GM23338 (cell line): ENCODE measurements at regions not wholly inside any gene's neighbourhood (a gene's known extent, or its start where the extent isn't known, plus 50 kb on each side); places are given as distances from the start of the nearest gene placed in this dataset.

Source experiments
- EZH2 ChIP-seq: fragments of 200-600 bp; sonication (generic); IDR thresholded peaks from one replicate; pipeline ENCODE4 v1.8.0; 2017; ENCODE audit warnings: antibody characterized with exemption, mild to moderate bottlenecking, low read depth; ENCODE audit not compliant: unreplicated experiment
- EZH2phosphoT487 ChIP-seq: fragments of 200-600 bp; sonication (generic); IDR thresholded peaks from one replicate; pipeline ENCODE4 v1.8.1; 2018; ENCODE audit warnings: antibody characterized with exemption; ENCODE audit not compliant: unreplicated experiment
- JUNB ChIP-seq: IDR thresholded peaks from one replicate; pipeline ENCODE4 v1.6.1; 2016; ENCODE audit warnings: antibody characterized with exemption; ENCODE audit not compliant: unreplicated experiment
- POLR2AphosphoS5 ChIP-seq: IDR thresholded peaks from 2 replicates; pipeline ENCODE4 v1.6.1; 2016; ENCODE audit warnings: antibody characterized with exemption, low read depth
- STAT1 ChIP-seq: IDR thresholded peaks from one replicate; pipeline ENCODE4 v1.6.1; 2016; ENCODE audit warnings: antibody characterized with exemption; ENCODE audit not compliant: unreplicated experiment
- ZNF114 ChIP-seq: fragments of 250-450 bp; sonication (Bioruptor Pico); IDR thresholded peaks from 2 replicates; pipeline ENCODE4 v1.5.0; 2020; ENCODE audit warnings: mild to moderate bottlenecking, moderate library complexity
- TF ChIP-seq, protein P1 (sequence below), 2 experiments: fragments of 200-600 bp in 1 of 2; sonication (generic) in 1 of 2; conservative IDR thresholded peaks; 2 replicates each; pipeline versions ENCODE4 v1.5.1 to v1.6.1; 2016 to 2017; ENCODE audit warnings: antibody characterized with exemption in 2 of 2, low read depth in 2 of 2, mild to moderate bottlenecking in 2 of 2, moderate library complexity in 1 of 2
- TF ChIP-seq, protein P2 (sequence below): IDR thresholded peaks from 2 replicates; pipeline ENCODE4 v1.6.1; 2016; ENCODE audit warnings: antibody characterized with exemption
- TF ChIP-seq, protein P3 (sequence below): IDR thresholded peaks from one replicate; pipeline ENCODE4 v1.6.1; 2018; ENCODE audit warnings: antibody characterized with exemption; ENCODE audit not compliant: unreplicated experiment

DNA sequence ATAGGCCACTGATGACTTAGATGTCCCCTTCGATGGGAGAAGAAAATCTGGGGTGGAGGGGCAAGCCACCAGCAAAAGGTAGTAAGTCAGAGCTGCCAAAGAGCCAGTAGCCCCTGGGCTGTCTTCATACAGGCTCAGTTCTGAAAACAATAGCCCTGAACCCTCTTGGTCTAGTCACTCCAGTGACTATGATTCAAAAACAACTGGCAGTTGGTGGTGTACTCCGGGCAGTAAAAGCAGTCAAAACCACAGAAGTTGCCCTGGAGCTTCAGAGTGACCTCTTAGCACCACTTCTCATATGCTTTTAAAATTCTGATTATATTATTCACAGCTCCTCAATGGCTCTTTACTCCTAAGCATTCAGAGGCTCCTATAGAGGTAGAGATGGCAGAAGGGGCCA is 164.3 kb upstream of the MAMLD1 start:
- TF ChIP-seq, protein P1, sequence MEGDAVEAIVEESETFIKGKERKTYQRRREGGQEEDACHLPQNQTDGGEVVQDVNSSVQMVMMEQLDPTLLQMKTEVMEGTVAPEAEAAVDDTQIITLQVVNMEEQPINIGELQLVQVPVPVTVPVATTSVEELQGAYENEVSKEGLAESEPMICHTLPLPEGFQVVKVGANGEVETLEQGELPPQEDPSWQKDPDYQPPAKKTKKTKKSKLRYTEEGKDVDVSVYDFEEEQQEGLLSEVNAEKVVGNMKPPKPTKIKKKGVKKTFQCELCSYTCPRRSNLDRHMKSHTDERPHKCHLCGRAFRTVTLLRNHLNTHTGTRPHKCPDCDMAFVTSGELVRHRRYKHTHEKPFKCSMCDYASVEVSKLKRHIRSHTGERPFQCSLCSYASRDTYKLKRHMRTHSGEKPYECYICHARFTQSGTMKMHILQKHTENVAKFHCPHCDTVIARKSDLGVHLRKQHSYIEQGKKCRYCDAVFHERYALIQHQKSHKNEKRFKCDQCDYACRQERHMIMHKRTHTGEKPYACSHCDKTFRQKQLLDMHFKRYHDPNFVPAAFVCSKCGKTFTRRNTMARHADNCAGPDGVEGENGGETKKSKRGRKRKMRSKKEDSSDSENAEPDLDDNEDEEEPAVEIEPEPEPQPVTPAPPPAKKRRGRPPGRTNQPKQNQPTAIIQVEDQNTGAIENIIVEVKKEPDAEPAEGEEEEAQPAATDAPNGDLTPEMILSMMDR (conservative IDR thresholded peaks at IDR 0.05; ENCODE audit: low read depth in 2 of 2), result no peak
- TF ChIP-seq ZNF114 (no peak), EZH2phosphoT487 (no peak), EZH2 (no peak), JUNB (no peak), STAT1 (no peak), POLR2AphosphoS5 (no peak)
- TF ChIP-seq, protein P2, sequence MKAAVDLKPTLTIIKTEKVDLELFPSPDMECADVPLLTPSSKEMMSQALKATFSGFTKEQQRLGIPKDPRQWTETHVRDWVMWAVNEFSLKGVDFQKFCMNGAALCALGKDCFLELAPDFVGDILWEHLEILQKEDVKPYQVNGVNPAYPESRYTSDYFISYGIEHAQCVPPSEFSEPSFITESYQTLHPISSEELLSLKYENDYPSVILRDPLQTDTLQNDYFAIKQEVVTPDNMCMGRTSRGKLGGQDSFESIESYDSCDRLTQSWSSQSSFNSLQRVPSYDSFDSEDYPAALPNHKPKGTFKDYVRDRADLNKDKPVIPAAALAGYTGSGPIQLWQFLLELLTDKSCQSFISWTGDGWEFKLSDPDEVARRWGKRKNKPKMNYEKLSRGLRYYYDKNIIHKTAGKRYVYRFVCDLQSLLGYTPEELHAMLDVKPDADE, result no peak
- TF ChIP-seq, protein P3, sequence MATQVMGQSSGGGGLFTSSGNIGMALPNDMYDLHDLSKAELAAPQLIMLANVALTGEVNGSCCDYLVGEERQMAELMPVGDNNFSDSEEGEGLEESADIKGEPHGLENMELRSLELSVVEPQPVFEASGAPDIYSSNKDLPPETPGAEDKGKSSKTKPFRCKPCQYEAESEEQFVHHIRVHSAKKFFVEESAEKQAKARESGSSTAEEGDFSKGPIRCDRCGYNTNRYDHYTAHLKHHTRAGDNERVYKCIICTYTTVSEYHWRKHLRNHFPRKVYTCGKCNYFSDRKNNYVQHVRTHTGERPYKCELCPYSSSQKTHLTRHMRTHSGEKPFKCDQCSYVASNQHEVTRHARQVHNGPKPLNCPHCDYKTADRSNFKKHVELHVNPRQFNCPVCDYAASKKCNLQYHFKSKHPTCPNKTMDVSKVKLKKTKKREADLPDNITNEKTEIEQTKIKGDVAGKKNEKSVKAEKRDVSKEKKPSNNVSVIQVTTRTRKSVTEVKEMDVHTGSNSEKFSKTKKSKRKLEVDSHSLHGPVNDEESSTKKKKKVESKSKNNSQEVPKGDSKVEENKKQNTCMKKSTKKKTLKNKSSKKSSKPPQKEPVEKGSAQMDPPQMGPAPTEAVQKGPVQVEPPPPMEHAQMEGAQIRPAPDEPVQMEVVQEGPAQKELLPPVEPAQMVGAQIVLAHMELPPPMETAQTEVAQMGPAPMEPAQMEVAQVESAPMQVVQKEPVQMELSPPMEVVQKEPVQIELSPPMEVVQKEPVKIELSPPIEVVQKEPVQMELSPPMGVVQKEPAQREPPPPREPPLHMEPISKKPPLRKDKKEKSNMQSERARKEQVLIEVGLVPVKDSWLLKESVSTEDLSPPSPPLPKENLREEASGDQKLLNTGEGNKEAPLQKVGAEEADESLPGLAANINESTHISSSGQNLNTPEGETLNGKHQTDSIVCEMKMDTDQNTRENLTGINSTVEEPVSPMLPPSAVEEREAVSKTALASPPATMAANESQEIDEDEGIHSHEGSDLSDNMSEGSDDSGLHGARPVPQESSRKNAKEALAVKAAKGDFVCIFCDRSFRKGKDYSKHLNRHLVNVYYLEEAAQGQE, result no peak
